Occipital lobe (tissue), 2 donors: ENCODE measurements at regions not wholly inside any gene's neighbourhood (a gene's known extent, or its start where the extent isn't known, plus 50 kb on each side); places are given as distances from the start of the nearest gene placed in this dataset. TPM values are rescaled to one million over a fixed set of nuclear protein-coding genes. Genes with fewer than 3 reads are reported as not detected.

ENCODE experiments used
- DNase-seq: peaks from one replicate; lab custom pipeline; 2025; lab: John Stamatoyannopoulos, UW
- small RNA-seq: library from RNA; depleted of rRNA; stranded (forward); fragments of <200 nt; gene quantifications from one replicate; pipeline ENCODE3, GENCODE V24; 2014

GRCh38 chr17:70011750-70012149 lies 63.3 kb upstream of the KCNJ16 start:
- no peak for DNase-seq

- DNase-seq, result no peak
Measured at GRCh38 chr17:70013911-70014310, 61.1 kb upstream of the KCNJ16 start.

GRCh38 chr17:70017112-70017511 lies 57.9 kb upstream of the KCNJ16 start:
- no peak for DNase-seq

GRCh38 chr17:70017941-70018340 lies 57.1 kb upstream of the KCNJ16 start:
- DNase-seq, result no peak

GRCh38 chr17:70021726-70022125 lies 53.3 kb upstream of the KCNJ16 start:
- DNase-seq, result no peak

GRCh38 chr17:70022175-70022574 lies 52.9 kb upstream of the KCNJ16 start:
- no peak for DNase-seq

GRCh38 chr17:70024253-70024652 lies 50.8 kb upstream of the KCNJ16 start:
- no peak for DNase-seq

Small RNAs in the stretch of these regions (small RNA-seq; reads per million reads assigned to genes)
- gene AC002545.1, result not detected
- not detected for gene RF00019
